H1 (cell line): ENCODE measurements at regions not wholly inside any gene's neighbourhood (a gene's known extent, or its start where the extent isn't known, plus 50 kb on each side); places are given as distances from the start of the nearest gene placed in this dataset.

Experiments
- CTCF ChIA-PET: fragments of 300-600 bp; sonication (Branson Sonifier 250); formaldehyde crosslinking; loops from one replicate; lab custom pipeline; 2021; ENCODE audit not compliant: partially characterized antibody; lab: Charles Lee
- POLR2A ChIA-PET: fragments of 300-600 bp; sonication (Branson Sonifier 250); formaldehyde crosslinking; loops from one replicate; lab custom pipeline; 2021; ENCODE audit warnings: inconsistent platforms; ENCODE audit not compliant: partially characterized antibody; lab: Charles Lee
- DNase-seq, 2 experiments: peaks; one replicate each; pipeline versions ENCODE4 v3.0.0 to v3.0.0-alpha.2; 2010 to 2022; ENCODE audit warnings: low spot score in 2 of 2, low read depth in 1 of 2, mixed read lengths in 1 of 2
- FAIRE-seq: peaks from 2 replicates; lab custom pipeline; 2011; peaks lifted over from hg19 to GRCh38; lab: Jason Lieb, UNC
- H2AFZ ChIP-seq: 2 replicates; pipeline ENCODE4 v1.8.1; 2012; ENCODE audit warnings: low read length, inconsistent platforms
- H2AK5ac ChIP-seq: 2 replicates; pipeline ENCODE4 v1.6.1; 2013; ENCODE audit warnings: low read depth, low read length
- H2BK120ac ChIP-seq: replicated peaks from 2 replicates; pipeline ENCODE3; 2013; ENCODE audit warnings: low read depth, low read length, inconsistent platforms
- H2BK12ac ChIP-seq: 2 replicates; pipeline ENCODE4 v1.6.1; 2013; ENCODE audit warnings: low read depth, low read length
- H2BK15ac ChIP-seq: 2 replicates; pipeline ENCODE4 v1.6.1; 2013; ENCODE audit warnings: low read length
- H2BK20ac ChIP-seq: 2 replicates; pipeline ENCODE4 v1.6.1; 2013; ENCODE audit warnings: low read length
- H2BK5ac ChIP-seq: 2 replicates; pipeline ENCODE4 v1.6.1; 2013; ENCODE audit warnings: low read depth, low read length
- H3K14ac ChIP-seq: 2 replicates; pipeline ENCODE4 v1.6.1; 2013; ENCODE audit warnings: inconsistent platforms; ENCODE audit not compliant: insufficient read length
- H3K18ac ChIP-seq: 2 replicates; pipeline ENCODE4 v1.6.1; 2013; ENCODE audit warnings: low read length; ENCODE audit errors: extremely low read depth
- H3K23ac ChIP-seq: 2 replicates; pipeline ENCODE4 v1.6.1; 2013; ENCODE audit warnings: inconsistent platforms; ENCODE audit not compliant: insufficient read length
- H3K23me2 ChIP-seq: 2 replicates; pipeline ENCODE4 v1.6.1; 2013; ENCODE audit warnings: low read depth, low read length
- H3K27ac ChIP-seq: 2 replicates; pipeline ENCODE4 v1.6.1; 2011; ENCODE audit warnings: low read depth, low read length, inconsistent platforms
- H3K27me3 ChIP-seq, 4 experiments: replicated peaks in 1 of 4; 1 replicate in 1 of 4; 2 replicates in 3 of 4; pipeline versions ENCODE4 v1.6.1 to v1.8.1; 2011 to 2013; ENCODE audit warnings: low read length in 3 of 4, mild to moderate bottlenecking in 3 of 4, inconsistent platforms in 2 of 4, mixed read lengths in 2 of 4, moderate library complexity in 1 of 4; ENCODE audit not compliant: control insufficient read depth in 3 of 4, insufficient read depth in 3 of 4; ENCODE audit errors: extremely low read depth in 1 of 4
- H3K36me3 ChIP-seq, 4 experiments: 2 replicates each; pipeline versions ENCODE4 v1.6.1 to v1.8.1; 2011 to 2013; ENCODE audit warnings: mild to moderate bottlenecking in 4 of 4, low read length in 3 of 4, moderate library complexity in 2 of 4, control low read depth in 1 of 4, inconsistent platforms in 1 of 4; ENCODE audit not compliant: insufficient read depth in 4 of 4, control insufficient read depth in 2 of 4
- H3K4ac ChIP-seq: replicated peaks from 2 replicates; pipeline ENCODE3; 2013; ENCODE audit warnings: low read length, low read depth, mixed read lengths, inconsistent platforms; ENCODE audit not compliant: insufficient read length
- H3K4me1 ChIP-seq, 4 experiments: replicated peaks in 1 of 4; 1 replicate in 1 of 4; 2 replicates in 3 of 4; pipeline versions ENCODE4 v1.6.1 to v1.8.1; 2011 to 2013; ENCODE audit warnings: low read length in 3 of 4, inconsistent platforms in 2 of 4, mixed read lengths in 1 of 4; ENCODE audit not compliant: insufficient read depth in 4 of 4, control insufficient read depth in 3 of 4
- H3K4me2 ChIP-seq, 2 experiments: 2 replicates each; pipeline versions ENCODE4 v1.6.1 to v1.8.1; 2011 to 2013; ENCODE audit warnings: low read depth in 2 of 2, low read length in 2 of 2, control low read depth in 1 of 2, inconsistent platforms in 1 of 2, mild to moderate bottlenecking in 1 of 2; ENCODE audit not compliant: insufficient read depth in 1 of 2
- H3K4me3 ChIP-seq, 4 experiments: fragments of 200-600, 300-600 bp in 1 of 4; sonication (generic), shearing (Covaris generic), sonication (Bioruptor Twin) in 1 of 4; 2 replicates each; pipeline versions ENCODE4 v1.5.1 to v1.8.1; 2011 to 2016; ENCODE audit warnings: low read length in 4 of 4, low read depth in 3 of 4, control low read depth in 2 of 4, inconsistent platforms in 2 of 4, mild to moderate bottlenecking in 2 of 4, mixed read lengths in 1 of 4, moderate library complexity in 1 of 4; ENCODE audit not compliant: insufficient read depth in 2 of 4; ENCODE audit errors: extremely low read depth in 1 of 4
- H3K56ac ChIP-seq: replicated peaks from 2 replicates; pipeline ENCODE3; 2013; ENCODE audit warnings: low read depth, mild to moderate bottlenecking, mixed read lengths, low read length, inconsistent platforms; ENCODE audit not compliant: insufficient read length
- H3K79me1 ChIP-seq: 2 replicates; pipeline ENCODE4 v1.6.1; 2013; ENCODE audit warnings: low read depth, low read length, control low read depth
- H3K79me2 ChIP-seq, 2 experiments: 2 replicates each; pipeline versions ENCODE4 v1.6.1 to v1.8.1; 2012 to 2013; ENCODE audit warnings: low read length in 2 of 2, mild to moderate bottlenecking in 2 of 2, inconsistent platforms in 1 of 2; ENCODE audit not compliant: insufficient read depth in 2 of 2, control insufficient read depth in 1 of 2
- H3K9ac ChIP-seq, 4 experiments: replicated peaks in 1 of 4; 1 replicate in 1 of 4; 2 replicates in 3 of 4; pipeline versions ENCODE4 v1.6.1 to v1.8.1; 2011 to 2013; ENCODE audit warnings: low read depth in 3 of 4, low read length in 3 of 4, control low read depth in 2 of 4, mild to moderate bottlenecking in 2 of 4, moderate library complexity in 2 of 4, inconsistent platforms in 1 of 4; ENCODE audit errors: extremely low read depth in 1 of 4
- H3K9me3 ChIP-seq, 2 experiments: 2 replicates each; pipeline versions ENCODE4 v1.6.1 to v1.8.1; 2012 to 2013; ENCODE audit warnings: mild to moderate bottlenecking in 2 of 2, moderate library complexity in 2 of 2, control low read depth in 1 of 2, inconsistent platforms in 1 of 2, low read depth in 1 of 2, low read length in 1 of 2, mixed read lengths in 1 of 2; ENCODE audit not compliant: insufficient read depth in 2 of 2
- H4K20me1 ChIP-seq, 2 experiments: replicated peaks in 1 of 2; 2 replicates each; pipeline versions ENCODE3 to v1.8.1; 2011 to 2013; ENCODE audit warnings: inconsistent platforms in 2 of 2, low read length in 2 of 2, mild to moderate bottlenecking in 1 of 2; ENCODE audit not compliant: insufficient read depth in 2 of 2, control insufficient read depth in 1 of 2
- H4K5ac ChIP-seq: 2 replicates; pipeline ENCODE4 v1.6.1; 2013; ENCODE audit warnings: low read length, low read depth, mixed read lengths, inconsistent platforms; ENCODE audit not compliant: insufficient read length
- H4K8ac ChIP-seq: 2 replicates; pipeline ENCODE4 v1.8.0; 2013; ENCODE audit warnings: mild to moderate bottlenecking, moderate library complexity, low read length, inconsistent platforms; ENCODE audit not compliant: insufficient read depth; ENCODE audit errors: extremely low read depth
- H4K91ac ChIP-seq: replicated peaks from 2 replicates; pipeline ENCODE3; 2013; ENCODE audit warnings: low read length, mixed read lengths, inconsistent platforms; ENCODE audit not compliant: insufficient read length
- ATF2 ChIP-seq: IDR thresholded peaks from 2 replicates; pipeline ENCODE4 v1.6.1; 2012; ENCODE audit warnings: low read length, inconsistent platforms
- CHD1 ChIP-seq: IDR thresholded peaks from 2 replicates; pipeline ENCODE4 v1.6.1; 2012; ENCODE audit warnings: low read depth, low read length, improper control_type of control experiment
- E2F6 ChIP-seq: IDR thresholded peaks from 2 replicates; pipeline ENCODE4 v1.6.1; 2012; ENCODE audit warnings: inconsistent platforms
- EP300 ChIP-seq, 2 experiments: IDR thresholded peaks; 1 replicate in 1 of 2; 2 replicates in 1 of 2; pipeline ENCODE4 v1.6.1; 2011 to 2012; ENCODE audit warnings: low read depth in 2 of 2, low read length in 2 of 2, mild to moderate bottlenecking in 2 of 2, borderline replicate concordance in 1 of 2, inconsistent platforms in 1 of 2, moderate library complexity in 1 of 2
- FOSL1 ChIP-seq: IDR thresholded peaks from 2 replicates; pipeline ENCODE4 v1.6.1; 2011; ENCODE audit warnings: mild to moderate bottlenecking, low read depth, low read length, moderate library complexity; ENCODE audit not compliant: insufficient read depth
- GABPA ChIP-seq: IDR thresholded peaks from 2 replicates; pipeline ENCODE4 v1.6.1; 2011; ENCODE audit warnings: mild to moderate bottlenecking, low read length, moderate library complexity, borderline replicate concordance; ENCODE audit not compliant: insufficient read depth
- HDAC2 ChIP-seq, 2 experiments: fragments of 300-600 bp in 1 of 2; sonication (generic) in 1 of 2; IDR thresholded peaks; 2 replicates each; pipeline ENCODE4 v1.6.1; 2011 to 2012; ENCODE audit warnings: low read depth in 2 of 2, low read length in 2 of 2, mild to moderate bottlenecking in 2 of 2, moderate library complexity in 2 of 2, borderline replicate concordance in 1 of 2, inconsistent platforms in 1 of 2
- HDAC6 ChIP-seq: IDR thresholded peaks from one replicate; pipeline ENCODE4 v1.7.1; 2012; ENCODE audit warnings: low read depth, mild to moderate bottlenecking, inconsistent platforms, low read length, moderate library complexity
- JUN ChIP-seq: IDR thresholded peaks from 2 replicates; pipeline ENCODE4 v1.6.1; 2011; ENCODE audit warnings: low read depth, mild to moderate bottlenecking, improper control_type of control experiment, low read length
- NANOG ChIP-seq: IDR thresholded peaks from 2 replicates; pipeline ENCODE4 v1.6.1; 2011; ENCODE audit warnings: low read length, low read depth, mild to moderate bottlenecking, inconsistent platforms; ENCODE audit not compliant: insufficient read depth, poor library complexity, severe bottlenecking
- POLR2AphosphoS5 ChIP-seq: IDR thresholded peaks from 2 replicates; pipeline ENCODE4 v1.6.1; 2011; ENCODE audit warnings: low read depth, low read length
- SUZ12 ChIP-seq: fragments of 200-600 bp; sonication (generic); IDR thresholded peaks from 2 replicates; pipeline ENCODE4 v1.6.1; 2012; ENCODE audit warnings: mild to moderate bottlenecking, inconsistent platforms, low read length, moderate library complexity, mixed read lengths
- WGBS, 2 experiments: shearing (Covaris generic) in 1 of 2; methylation state at CpG; one replicate each; pipeline versions ENCODE4 v1.1.6 to v1.1.7; 2013 to 2015; ENCODE audit warnings: low lambda C conversion rate in 2 of 2, mixed read lengths in 2 of 2, inconsistent platforms in 1 of 2, low coverage in 1 of 2, missing lambda C conversion rate in 1 of 2; ENCODE audit not compliant: insufficient replicate concordance in 2 of 2, insufficient coverage in 1 of 2, insufficient read length in 1 of 2; ENCODE audit errors: extremely low coverage in 1 of 2, missing lambda C conversion rate in 1 of 2; 5-methylcytosine and 5-hydroxymethylcytosine counted together

- H2BK20ac ChIP-seq = no peak overlapping the region
- CTCF ChIA-PET = no interaction called here
- H3K27me3 ChIP-seq = no peaks in the 10 kb centered on the region
- H4K5ac ChIP-seq = no peak overlapping the region
- H2BK12ac ChIP-seq = no peak overlapping the region
- H3K4ac ChIP-seq = no peak overlapping the region
- H3K79me1 ChIP-seq = no peaks in the 10 kb centered on the region
- no peaks in the 10 kb centered on the region for H3K23me2 ChIP-seq
- H3K18ac ChIP-seq = no peak overlapping the region
- DNase-seq (no peak), FAIRE-seq (no peak)
- POLR2A ChIA-PET = no interaction called here
- no peaks in the 10 kb centered on the region for H3K4me1 ChIP-seq
- no peak overlapping the region for H2AK5ac ChIP-seq
- no peak overlapping the region for H2BK120ac ChIP-seq
- H4K8ac ChIP-seq = no peak overlapping the region
- no peaks in the 10 kb centered on the region for H4K20me1 ChIP-seq
- WGBS, 2 experiments = 89% methylated on average over 3 of the region's 3 CpGs; no CpG with 5 or more reads in 1 of the 2 experiments
- H3K14ac ChIP-seq = no peak overlapping the region
- H3K56ac ChIP-seq = no peak overlapping the region
- peaks cover 9 to 17% of the 10 kb centered on the region in 2 experiments for H3K9me3 ChIP-seq
- H3K27ac ChIP-seq = no peak overlapping the region
- no peaks in the 10 kb centered on the region for H3K79me2 ChIP-seq
- no peak overlapping the region for H2BK5ac ChIP-seq
- no peaks in the 10 kb centered on the region for H3K36me3 ChIP-seq
- H3K4me2 ChIP-seq = no peak overlapping the region
- H2BK15ac ChIP-seq = no peak overlapping the region
- no peak overlapping the region for H3K23ac ChIP-seq
- H2AFZ ChIP-seq = no peak overlapping the region
- no peak overlapping the region for H4K91ac ChIP-seq
- H3K9ac ChIP-seq = no peak overlapping the region
- no peak overlapping the region for H3K4me3 ChIP-seq
- TF ChIP-seq POLR2AphosphoS5 (no peak), ATF2 (no peak), FOSL1 (no peak), HDAC2 (IDR thresholded peaks at IDR 0.05; ENCODE audit: borderline replicate concordance in 1 of 2, low read depth in 2 of 2, low read length in 2 of 2) (no peak), E2F6 (no peak), SUZ12 (no peak), GABPA (no peak), NANOG (no peak), HDAC6 (no peak), CHD1 (no peak), EP300 (IDR thresholded peaks at IDR 0.05; ENCODE audit: borderline replicate concordance in 1 of 2, low read depth in 2 of 2, low read length in 2 of 2) (no peak), JUN (no peak)
Observed at GRCh38 chr14:85350667-85351066, 179.3 kb upstream of the FLRT2 start.
